ENCODE measurements at regions not wholly inside any gene's neighbourhood (a gene's known extent, or its start where the extent isn't known, plus 50 kb on each side); places are given as distances from the start of the nearest gene placed in this dataset.
A peak's percentile ranks its signal among the peaks of the same experiment; 100 is the strongest.

DNA sequence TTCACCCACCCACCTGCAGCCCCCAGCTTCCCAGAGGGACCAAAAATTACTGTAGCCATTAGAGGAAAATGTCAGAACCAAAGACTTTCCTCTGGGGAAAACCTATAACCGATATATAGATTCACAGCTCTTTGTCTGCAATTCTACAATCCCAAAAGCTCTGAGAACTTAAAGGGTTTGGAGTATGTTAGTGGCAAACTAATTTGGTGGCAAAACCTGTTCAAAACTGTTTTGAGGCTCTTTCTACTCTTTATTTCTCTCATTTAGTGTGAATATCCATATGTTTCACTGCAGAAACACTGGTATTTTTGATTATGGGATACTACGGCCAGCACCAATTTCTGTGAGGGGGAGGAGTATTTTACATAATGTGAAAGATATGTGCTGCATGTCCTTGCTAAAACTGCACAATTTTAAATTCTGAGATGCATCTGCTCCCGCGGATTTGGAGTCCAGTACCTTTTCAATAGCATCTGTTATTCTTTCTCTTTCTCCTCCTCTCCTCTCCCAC is 87.5 kb upstream of the MTNR1B start:
- TF ChIP-seq, protein P1, sequence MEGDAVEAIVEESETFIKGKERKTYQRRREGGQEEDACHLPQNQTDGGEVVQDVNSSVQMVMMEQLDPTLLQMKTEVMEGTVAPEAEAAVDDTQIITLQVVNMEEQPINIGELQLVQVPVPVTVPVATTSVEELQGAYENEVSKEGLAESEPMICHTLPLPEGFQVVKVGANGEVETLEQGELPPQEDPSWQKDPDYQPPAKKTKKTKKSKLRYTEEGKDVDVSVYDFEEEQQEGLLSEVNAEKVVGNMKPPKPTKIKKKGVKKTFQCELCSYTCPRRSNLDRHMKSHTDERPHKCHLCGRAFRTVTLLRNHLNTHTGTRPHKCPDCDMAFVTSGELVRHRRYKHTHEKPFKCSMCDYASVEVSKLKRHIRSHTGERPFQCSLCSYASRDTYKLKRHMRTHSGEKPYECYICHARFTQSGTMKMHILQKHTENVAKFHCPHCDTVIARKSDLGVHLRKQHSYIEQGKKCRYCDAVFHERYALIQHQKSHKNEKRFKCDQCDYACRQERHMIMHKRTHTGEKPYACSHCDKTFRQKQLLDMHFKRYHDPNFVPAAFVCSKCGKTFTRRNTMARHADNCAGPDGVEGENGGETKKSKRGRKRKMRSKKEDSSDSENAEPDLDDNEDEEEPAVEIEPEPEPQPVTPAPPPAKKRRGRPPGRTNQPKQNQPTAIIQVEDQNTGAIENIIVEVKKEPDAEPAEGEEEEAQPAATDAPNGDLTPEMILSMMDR (IDR thresholded peaks at IDR 0.05; ENCODE audit: low read depth, low read length, missing control alignments): no peak

DNA sequence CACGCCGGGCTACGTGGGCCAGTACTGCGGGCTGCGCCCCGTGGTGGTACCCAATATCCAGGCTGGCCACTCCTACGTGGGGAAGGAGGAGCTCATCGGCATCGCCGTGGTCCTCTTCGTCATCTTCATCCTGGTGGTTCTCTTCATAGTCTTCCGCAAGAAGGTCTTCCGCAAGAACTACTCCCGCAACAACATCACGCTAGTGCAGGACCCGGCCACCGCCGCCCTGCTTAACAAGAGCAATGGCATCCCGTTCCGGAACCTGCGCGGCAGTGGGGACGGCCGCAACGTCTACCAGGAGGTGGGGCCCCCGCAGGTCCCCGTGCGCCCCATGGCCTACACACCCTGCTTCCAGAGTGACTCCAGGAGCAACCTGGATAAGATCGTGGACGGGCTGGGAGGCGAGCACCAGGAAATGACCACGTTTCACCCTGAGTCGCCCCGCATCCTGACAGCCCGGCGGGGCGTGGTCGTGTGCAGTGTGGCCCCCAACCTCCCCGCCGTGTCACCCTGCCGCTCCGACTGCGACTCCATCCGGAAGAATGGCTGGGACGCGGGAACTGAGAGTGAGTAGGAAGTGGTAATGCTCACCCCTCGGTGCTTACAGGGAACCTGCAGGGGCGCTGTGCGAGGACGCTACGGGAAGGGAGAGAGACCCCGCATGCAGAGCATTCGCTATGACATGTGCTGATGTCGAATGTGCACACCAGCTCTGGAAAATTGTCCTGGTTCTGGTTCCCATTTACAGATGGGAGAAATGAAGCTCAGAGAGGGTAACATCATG is 86.4 kb upstream of the MTNR1B start:
- in situ Hi-C loops (cut with HindIII; ENCODE audit: low sequenced_read_pairs): no loop called here
- DNase-seq (ENCODE audit: low read depth): no peak
- no peak overlapping the region for H3K4me3 ChIP-seq (ENCODE audit: low read depth, low read length)
- TF ChIP-seq, protein P1 (IDR thresholded peaks at IDR 0.05; ENCODE audit: low read depth, low read length, missing control alignments): no peak

More for the DNA sequence above, 87.5 kb upstream of the MTNR1B start:
- in situ Hi-C loops (cut with HindIII; ENCODE audit: low sequenced_read_pairs): no loop called here
- no peak overlapping the region for H3K4me3 ChIP-seq (ENCODE audit: low read depth, low read length)
- no peak for DNase-seq (ENCODE audit: low read depth)

- in situ Hi-C loops (cut with HindIII; ENCODE audit: low sequenced_read_pairs): no loop called here
- no peak overlapping the region for H3K4me3 ChIP-seq (ENCODE audit: low read depth, low read length)
- no peak for DNase-seq (ENCODE audit: low read depth)
- TF ChIP-seq, protein P1 (IDR thresholded peaks at IDR 0.05; ENCODE audit: low read depth, low read length, missing control alignments): no peak
These were observed 83.9 kb upstream of the MTNR1B start for GRCh38 chr11:92885600-92885999.

DNA sequence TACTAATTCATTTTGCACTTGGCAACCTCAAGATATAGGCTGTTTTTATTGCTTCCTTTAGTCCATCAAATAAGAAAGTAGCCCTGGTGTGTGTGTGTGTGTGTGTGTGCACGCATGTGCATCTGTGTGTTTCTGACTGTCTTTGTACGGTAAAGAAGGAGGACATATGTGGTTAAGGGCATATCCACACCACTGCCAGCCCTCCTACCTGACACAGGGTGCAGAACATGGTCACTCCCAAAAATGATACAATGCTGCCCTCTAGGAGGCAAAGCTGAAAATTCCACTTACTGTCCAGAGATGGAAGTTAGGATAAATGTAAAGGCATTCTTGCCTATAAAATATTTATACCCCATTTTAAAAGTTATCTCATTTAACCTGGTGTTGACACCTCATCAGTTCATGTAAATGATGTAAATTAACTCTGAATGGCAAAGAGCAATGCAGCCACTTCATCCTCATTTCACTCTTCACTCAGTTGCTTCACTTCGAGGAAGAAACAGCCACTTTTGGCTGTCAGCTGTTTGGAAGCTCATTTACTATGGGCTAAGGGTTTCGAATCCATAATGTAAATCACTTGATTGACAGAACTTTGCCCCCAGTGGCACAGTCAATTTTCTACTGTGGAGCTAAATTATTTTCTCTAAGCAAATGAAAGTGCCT is 83.1 kb upstream of the MTNR1B start:
- DNase-seq (ENCODE audit: low read depth): peak; percentile 53
- TF ChIP-seq, protein P1 (IDR thresholded peaks at IDR 0.05; ENCODE audit: low read depth, low read length, missing control alignments): peak; percentile 74
- no peak overlapping the region for H3K4me3 ChIP-seq (ENCODE audit: low read depth, low read length)
- in situ Hi-C loops (cut with HindIII; ENCODE audit: low sequenced_read_pairs): no loop called here

GRCh38 chr11:92888696-92889095 is 80.8 kb upstream of the MTNR1B start:
- H3K4me3 ChIP-seq (ENCODE audit: low read depth, low read length): no peak overlapping the region
- TF ChIP-seq, protein P1 (IDR thresholded peaks at IDR 0.05; ENCODE audit: low read depth, low read length, missing control alignments): no peak
- in situ Hi-C loops (cut with HindIII; ENCODE audit: low sequenced_read_pairs): no loop called here
- no peak for DNase-seq (ENCODE audit: low read depth)

- TF ChIP-seq, protein P1 (IDR thresholded peaks at IDR 0.05; ENCODE audit: low read depth, low read length, missing control alignments): no peak
- no peak overlapping the region for H3K4me3 ChIP-seq (ENCODE audit: low read depth, low read length)
- in situ Hi-C loops (cut with HindIII; ENCODE audit: low sequenced_read_pairs): no loop called here
- DNase-seq (ENCODE audit: low read depth): no peak
These were observed 78.6 kb upstream of the MTNR1B start for GRCh38 chr11:92890846-92891245.
